D341Med (cell line): ENCODE measurements at regions not wholly inside any gene's neighbourhood (a gene's known extent, or its start where the extent isn't known, plus 50 kb on each side); places are given as distances from the start of the nearest gene placed in this dataset.
"Not testable (repeated sequence)": the region's sequence is repeated elsewhere in the genome, so short reads cannot be mapped to it uniquely, and the experiment has no call there.

Experiments
- DNase-seq: peaks from one replicate; pipeline ENCODE4 v3.0.0; 2012; ENCODE audit warnings: low spot score

DNA sequence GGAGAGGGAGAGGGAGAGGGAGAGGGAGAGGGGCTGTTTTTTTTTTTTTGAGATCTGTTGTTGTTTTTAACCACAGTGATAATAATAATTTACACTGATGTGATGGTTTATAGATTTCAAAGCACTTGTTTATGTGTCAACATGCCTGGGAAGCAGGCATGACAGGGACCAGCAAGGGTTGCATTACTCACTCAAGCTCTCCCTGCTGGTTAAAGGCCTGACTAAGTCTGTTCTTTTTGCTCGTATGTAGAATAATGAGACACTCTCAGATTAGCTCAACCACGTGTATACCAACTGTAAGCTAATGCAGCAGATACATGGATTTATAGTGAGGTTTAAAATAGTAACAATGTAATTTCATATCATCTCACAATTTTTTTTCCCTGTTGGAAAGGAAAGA lies 134.6 kb upstream of the BOD1L1 start:
- no peak for DNase-seq

- no peak for DNase-seq
These were observed 136.2 kb upstream of the BOD1L1 start for GRCh38 chr4:13763707-13764106.

DNA sequence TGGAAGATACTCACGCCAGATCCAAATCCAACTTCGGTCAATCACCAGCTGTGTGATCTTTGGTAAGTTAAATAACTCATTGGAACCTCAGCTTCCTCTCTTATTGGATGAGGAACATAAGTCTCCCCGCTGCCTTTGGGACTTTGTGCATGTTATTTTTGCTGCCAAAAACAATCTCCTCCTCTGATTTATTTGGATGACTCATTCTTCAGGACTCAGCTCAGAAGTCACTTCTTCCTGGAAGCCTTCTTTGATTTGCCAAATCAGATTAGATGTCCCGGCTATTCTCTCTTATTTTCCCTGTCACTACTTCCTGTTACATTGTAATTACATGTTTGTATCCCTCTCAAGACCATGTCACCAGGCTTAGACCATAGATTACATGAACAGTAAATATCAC lies 138.0 kb upstream of the BOD1L1 start:
- no peak for DNase-seq

- no peak for DNase-seq
These were observed 139.4 kb upstream of the BOD1L1 start for GRCh38 chr4:13766761-13767540.

DNA sequence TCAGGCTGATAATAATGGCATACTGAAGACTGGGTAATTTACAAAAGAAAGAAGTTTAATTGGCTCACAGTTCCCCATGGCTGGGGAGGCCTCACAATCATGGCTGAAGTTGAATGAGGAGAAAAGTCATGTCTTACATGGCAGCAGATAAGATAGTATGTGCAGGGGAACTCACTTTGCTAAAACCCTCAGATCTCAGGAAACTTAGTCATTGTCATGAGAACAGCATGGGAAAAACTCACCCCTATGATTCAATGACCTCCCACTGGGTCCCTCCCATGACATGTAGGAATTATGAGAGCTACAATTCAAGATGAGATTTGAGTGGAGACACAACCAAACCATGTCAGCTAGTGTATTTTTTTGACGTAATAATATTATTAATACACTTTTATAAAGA lies 149.8 kb upstream of the BOD1L1 start:
- no peak for DNase-seq

- no peak for DNase-seq
These were observed 150.8 kb upstream of the BOD1L1 start for GRCh38 chr4:13778367-13778766.

DNA sequence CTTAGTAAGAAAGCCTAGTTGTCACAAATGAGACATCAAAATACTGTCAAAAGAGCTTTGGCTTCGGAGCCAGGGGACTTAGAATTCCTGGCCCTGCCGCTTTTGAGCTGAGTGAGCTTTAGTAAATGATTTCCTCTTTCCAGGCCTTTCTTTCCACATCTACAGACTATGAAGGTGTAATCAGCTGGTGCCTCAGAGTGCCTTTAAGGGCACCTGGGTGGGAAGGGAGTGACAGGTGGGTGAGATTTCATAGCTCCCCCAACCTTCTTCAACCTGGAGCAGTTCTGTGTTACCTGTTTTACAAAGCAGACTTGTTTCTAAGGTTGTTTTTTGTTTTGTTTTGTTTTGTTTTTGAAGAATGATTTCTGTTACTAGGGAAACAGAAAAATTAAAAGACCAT lies 154.7 kb upstream of the BOD1L1 start:
- no peak for DNase-seq

DNA sequence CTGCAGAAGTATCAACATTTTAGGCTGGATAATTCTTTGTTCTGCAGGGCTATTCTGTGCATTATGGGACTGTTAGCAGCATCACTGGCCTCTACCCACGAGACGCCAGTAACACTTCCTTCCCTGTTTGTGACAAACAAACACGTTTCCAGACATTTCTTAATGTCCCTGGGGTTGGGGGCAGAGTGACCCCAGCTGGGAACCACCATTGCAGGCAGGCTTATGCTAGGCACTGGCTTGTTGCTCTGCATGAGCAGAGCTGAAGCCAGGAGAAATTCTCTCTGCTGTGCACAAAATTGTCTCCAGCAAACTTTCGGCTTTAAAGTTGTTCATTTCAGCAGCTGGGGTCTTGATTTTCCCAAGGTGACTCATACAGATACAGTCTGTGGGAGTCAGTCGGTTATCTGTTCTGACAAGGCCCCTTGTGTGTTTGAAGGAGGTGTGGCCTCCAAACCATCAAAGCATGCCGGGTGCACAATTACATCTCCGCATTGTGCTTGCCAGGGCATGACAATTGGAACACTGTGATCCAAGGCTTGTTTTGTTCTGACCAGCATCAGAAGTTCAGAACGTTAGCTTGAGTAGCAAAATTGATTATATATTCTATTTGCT lies 156.4 kb upstream of the BOD1L1 start:
- DNase-seq: no peak

- DNase-seq: no peak
These were observed 165.6 kb upstream of the BOD1L1 start for GRCh38 chr4:13793020-13793710.

DNA sequence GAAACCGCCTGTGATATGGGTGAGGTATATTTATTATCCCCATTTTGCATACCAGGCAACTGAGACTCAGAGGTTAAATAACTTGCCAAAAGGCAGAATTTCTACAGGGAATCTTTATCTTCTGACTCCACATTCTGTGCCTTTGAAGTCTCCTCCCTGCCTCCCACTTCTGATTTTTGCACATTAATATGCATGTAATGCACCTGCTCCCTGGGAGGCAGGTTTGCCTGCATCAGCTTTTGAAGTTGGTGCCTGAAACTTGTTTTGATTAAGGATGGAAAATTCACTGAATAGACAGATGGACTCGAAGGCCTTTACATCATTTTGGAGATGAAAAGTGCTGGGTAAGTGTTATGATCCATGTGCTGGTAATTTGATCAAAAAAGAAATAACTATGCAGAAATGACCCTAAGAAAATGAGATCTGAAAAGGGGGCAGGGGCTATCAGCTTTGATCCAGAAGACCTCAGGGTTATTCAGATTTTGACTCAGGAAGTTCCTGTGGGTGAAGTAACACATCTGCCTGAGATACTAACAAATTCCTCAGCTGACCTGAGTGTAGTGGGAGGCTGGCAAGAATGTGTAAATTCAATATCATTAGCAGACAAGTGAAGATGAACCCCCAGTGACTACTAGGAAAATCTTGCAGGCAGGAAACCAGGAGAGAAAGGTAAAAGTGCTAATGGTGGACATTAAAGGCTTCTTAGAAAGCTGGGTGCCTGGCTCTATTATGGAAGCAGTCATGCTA lies 167.5 kb upstream of the BOD1L1 start:
- no peak for DNase-seq

GRCh38 chr4:13797061-13797460 lies 169.5 kb upstream of the BOD1L1 start:
- DNase-seq: no peak

DNA sequence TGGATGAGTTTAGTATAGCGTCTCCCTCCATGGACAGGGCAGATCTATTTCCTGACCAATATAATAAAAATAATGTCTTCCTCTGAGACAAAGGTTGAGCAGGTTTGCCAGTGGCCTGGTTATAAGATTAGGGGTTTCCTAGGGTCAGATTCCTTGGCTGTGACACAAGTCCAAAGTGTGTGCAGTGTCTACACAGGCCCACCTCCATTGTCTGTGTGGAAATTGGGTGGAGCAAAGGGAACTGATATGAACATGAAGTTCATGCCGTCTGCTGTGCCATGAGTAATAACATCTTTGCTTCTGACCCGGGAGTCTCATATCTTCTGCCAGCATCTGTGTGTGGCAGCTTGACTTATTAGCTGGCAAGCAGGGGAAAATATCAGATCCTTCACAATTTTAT lies 187.7 kb upstream of the BOD1L1 start:
- no peak for DNase-seq

DNA sequence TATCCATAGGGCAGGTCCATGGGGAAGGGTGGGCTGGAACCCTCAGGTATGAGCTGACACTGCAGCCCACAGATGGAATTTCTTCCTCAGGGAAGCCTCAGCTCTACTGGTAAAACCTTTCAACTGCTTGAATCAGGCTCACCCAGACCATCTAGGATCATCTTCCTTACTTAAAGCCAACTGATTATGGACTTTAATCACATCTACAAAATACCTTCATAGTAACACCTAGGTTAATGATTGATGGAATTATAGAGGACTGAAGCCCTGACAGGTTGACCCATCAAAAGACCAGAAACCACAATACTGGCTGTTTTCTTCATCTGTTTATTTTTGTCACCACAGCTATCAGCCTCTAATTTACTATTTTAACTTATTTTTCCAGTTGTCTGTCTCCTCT lies 188.9 kb upstream of the BOD1L1 start:
- DNase-seq: no peak

DNA sequence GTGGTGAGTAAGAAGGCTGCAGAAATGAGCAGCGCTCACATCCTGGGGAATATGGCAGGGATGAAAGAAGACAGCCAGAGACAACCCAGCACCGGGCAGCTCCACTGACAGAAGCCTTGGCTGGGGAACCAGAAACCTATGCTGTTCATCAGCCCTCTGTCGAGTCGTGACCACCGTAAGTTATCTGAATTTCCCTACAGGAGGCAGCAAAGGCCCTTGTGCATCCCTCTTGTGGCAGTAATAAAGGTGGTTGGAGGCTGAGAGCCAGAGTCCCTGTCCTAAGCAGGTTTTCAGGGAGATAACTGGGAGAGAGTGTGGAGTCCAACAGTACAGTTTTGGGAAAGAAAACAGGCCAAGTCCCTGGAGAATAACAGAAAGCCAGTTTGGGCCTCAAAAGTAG lies 194.0 kb upstream of the BOD1L1 start:
- no peak for DNase-seq

GRCh38 chr4:13825822-13826221 lies 198.3 kb upstream of the BOD1L1 start:
- DNase-seq: not testable (repeated sequence)

DNA sequence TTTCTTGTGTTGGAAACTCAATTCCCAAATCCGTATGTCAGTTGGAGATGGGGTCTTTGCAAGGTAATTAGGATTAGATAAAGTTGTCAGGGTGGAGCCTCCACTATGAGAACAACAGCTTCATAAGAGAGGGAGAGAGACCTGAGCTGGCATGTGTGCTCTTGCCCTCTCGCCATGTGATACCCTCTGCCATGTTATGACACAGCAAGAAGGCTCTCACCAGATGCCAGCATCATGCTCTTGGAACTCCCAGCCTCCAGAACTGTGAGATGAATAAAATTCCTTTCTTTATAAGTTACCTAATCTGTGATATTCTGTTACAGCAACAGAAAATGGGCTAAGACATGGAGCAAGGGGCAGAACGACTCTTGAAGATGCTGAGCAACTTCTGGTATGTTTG lies 201.9 kb upstream of the BOD1L1 start:
- DNase-seq: no peak

GRCh38 chr4:13830449-13830848 lies 202.9 kb upstream of the BOD1L1 start:
- DNase-seq: no peak

DNA sequence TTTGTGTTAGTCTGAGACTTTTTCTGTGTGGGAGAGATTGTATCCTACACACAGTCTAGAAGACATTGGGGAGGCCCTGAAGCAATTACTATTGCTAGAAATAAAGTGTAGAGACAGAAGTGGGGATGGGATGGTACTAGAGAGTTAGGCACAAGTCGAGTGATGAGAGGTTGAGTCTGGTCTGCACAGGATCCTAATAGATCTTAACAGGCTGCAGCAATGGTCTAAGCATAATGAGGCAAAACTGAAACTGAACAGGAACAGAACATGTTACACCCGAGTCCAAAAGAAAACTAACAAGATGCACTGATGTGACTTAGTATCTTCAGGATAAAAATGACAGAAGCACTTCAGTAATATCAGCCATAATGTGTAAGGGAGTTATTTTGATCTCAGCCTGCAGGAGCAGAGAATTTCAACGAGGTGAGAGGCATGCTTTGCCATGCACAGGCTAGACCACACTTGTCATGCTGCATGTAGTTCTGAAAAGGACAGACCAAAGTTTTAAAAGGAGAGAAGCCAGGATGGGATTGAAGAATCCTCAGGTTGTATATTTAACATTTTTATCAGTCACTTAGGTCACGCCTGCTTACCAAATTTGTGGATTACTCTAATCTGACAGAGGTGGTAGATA lies 205.8 kb upstream of the BOD1L1 start:
- DNase-seq: no peak

DNA sequence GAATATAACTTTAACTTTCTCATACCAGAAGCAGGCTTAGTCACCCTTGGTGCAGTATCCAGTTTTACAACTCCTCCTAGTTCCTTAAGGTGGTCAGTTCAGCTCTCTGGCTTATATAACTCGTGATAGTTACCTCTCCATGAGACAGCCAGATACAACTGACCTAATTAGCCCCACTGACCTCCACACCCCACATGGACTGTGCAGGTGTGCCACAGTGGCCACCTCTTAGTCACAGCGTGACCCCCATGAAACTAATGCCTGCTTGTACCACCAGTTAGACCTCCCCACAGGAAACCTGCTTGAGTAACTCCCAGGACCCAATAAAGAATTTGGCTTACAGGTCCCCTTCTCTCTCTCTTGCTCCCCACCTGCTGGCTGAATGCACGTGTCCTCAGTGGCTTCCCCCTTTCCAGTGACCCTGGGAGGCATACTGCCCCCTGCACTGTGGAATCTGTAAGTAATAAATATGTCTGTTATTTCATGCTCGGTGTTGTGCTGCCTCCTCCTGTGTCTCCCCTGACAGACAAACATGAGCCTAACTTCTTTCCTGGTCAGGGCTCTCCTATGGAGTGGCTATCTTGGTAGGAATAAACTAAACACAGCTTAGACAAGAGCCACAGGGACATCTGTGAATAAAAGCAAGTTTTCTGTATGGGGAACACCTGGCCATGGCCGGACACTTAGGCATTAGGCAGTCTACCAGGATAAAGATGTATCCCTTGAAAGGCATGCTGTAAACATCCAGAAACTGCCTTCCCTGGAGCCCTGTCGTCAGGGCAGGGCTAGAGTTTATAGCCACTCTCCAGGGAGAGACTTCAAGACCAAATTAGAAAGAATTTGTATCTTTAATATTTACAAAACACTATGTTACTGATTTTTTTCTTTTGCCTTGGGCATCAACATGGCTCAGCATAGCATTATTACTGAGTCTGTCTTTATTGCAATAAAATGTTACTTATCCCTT lies 209.7 kb upstream of the BOD1L1 start:
- DNase-seq: no peak

GRCh38 chr4:13840502-13841190 lies 213.1 kb upstream of the BOD1L1 start:
- DNase-seq: no peak
